Stimulated activated CD8-positive, alpha-beta memory T cell treated with anti-CD3 and anti-CD28 coated beads, Interleukin-4, amount 100 ng/mL, for 1 hour (primary cell): ENCODE measurements at regions not wholly inside any gene's neighbourhood (a gene's known extent, or its start where the extent isn't known, plus 50 kb on each side); places are given as distances from the start of the nearest gene placed in this dataset.

Experiments used
- DNase-seq, 2 donors: peaks; one replicate each; pipeline ENCODE4 v3.0.0-alpha.2; 2020; ENCODE audit warnings: low read depth in 2 of 2, low spot score in 1 of 2

- no peak for DNase-seq
Measured at GRCh38 chrX:51798701-51799100, 55.5 kb downstream of the GSPT2 start.

GRCh38 chrX:51802917-51803688, 59.9 kb downstream of the GSPT2 start:
- peak; percentile 10 to 29 for DNase-seq

- DNase-seq, result no peak
Measured at GRCh38 chrX:51803833-51804232, 60.6 kb downstream of the GSPT2 start.

- DNase-seq, result no peak
Measured at GRCh38 chrX:51804741-51805140, 61.5 kb downstream of the GSPT2 start.

GRCh38 chrX:51813886-51814460, 70.7 kb downstream of the GSPT2 start:
- DNase-seq, result no peak

- DNase-seq, result no peak
Measured at GRCh38 chrX:51824061-51824460, 69.4 kb upstream of the MAGED1 start.

GRCh38 chrX:51825436-51825835, 68.0 kb upstream of the MAGED1 start:
- DNase-seq, result no peak

GRCh38 chrX:51834076-51834475, 59.3 kb upstream of the MAGED1 start:
- no peak for DNase-seq

- DNase-seq, result no peak
Measured at GRCh38 chrX:51836823-51837222, 56.6 kb upstream of the MAGED1 start.

GRCh38 chrX:51837451-51837850, 56.0 kb upstream of the MAGED1 start:
- DNase-seq, result no peak

- no peak for DNase-seq
Measured at GRCh38 chrX:51837921-51838320, 55.5 kb upstream of the MAGED1 start.
